H1 (cell line): ENCODE measurements at regions not wholly inside any gene's neighbourhood (a gene's known extent, or its start where the extent isn't known, plus 50 kb on each side); places are given as distances from the start of the nearest gene placed in this dataset.

ENCODE experiments used
- HDAC6 ChIP-seq: IDR thresholded peaks from one replicate; pipeline ENCODE4 v1.7.1; 2012; ENCODE audit warnings: low read depth, mild to moderate bottlenecking, inconsistent platforms, low read length, moderate library complexity
- POLR2A ChIP-seq, 2 experiments: IDR thresholded peaks; 1 replicate in 1 of 2; 2 replicates in 1 of 2; pipeline ENCODE4 v1.6.1; 2011; ENCODE audit warnings: low read depth in 2 of 2, low read length in 2 of 2, mild to moderate bottlenecking in 2 of 2; ENCODE audit errors: control extremely low read depth in 1 of 2

DNA sequence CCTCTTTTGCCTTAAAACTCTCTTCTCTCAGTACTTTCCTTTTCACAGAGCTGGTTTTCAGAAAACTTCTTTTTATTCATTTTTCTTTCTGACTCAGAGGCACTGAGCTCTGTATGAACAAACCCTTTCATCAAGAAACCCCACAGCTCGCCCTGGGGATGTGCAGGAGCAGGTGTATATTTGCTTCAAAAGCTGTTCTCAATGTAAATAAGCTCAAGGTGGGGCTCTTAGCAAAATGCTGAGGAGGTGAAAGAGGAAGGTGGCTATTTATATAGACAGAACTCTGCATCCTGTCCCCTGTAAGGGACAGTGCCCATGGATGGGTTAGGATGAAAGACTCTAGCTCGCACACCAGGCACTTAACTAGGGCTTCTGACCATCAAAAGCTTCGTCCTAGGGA is 302.0 kb downstream of the WDR72 start (continued):
- TF ChIP-seq HDAC6 = no peak
- TF ChIP-seq POLR2A (IDR thresholded peaks at IDR 0.05; ENCODE audit: control extremely low read depth in 1 of 2, low read depth in 2 of 2, low read length in 2 of 2) = no peak
- TF ChIP-seq, all 59 proteins: peak for 0
